GM21825 (cell line): ENCODE measurements at regions not wholly inside any gene's neighbourhood (a gene's known extent, or its start where the extent isn't known, plus 50 kb on each side); places are given as distances from the start of the nearest gene placed in this dataset.
"Not testable (repeated sequence)": the region's sequence is repeated elsewhere in the genome, so short reads cannot be mapped to it uniquely, and the experiment has no call there.

Source experiments
- ATAC-seq: cut with Tn5 transposase; IDR thresholded peaks from one replicate; pipeline ENCODE4 v1.9.1; 2021; ENCODE audit warnings: mild to moderate bottlenecking, moderate library complexity; ENCODE audit not compliant: unreplicated experiment

DNA sequence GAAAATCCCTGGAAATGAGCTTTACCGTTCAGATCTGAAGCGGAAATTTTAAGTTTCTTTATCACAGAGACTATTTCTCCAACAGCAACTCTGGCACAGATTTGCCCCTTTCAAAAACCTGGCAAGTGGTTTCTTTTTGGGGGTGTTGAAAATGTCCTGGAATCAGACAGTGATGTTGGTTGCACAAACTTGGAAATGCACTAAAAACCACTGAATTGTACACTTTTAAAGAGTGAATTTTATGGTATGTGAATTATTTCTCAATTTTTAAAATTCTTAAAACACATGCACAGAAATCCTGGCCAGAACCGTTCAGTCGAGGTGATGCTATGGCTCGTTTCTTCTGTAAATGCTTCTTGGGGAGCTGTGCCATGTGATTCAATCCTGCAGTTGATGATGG, 121.2 kb upstream of the RBPJ start:
- no peak for ATAC-seq

DNA sequence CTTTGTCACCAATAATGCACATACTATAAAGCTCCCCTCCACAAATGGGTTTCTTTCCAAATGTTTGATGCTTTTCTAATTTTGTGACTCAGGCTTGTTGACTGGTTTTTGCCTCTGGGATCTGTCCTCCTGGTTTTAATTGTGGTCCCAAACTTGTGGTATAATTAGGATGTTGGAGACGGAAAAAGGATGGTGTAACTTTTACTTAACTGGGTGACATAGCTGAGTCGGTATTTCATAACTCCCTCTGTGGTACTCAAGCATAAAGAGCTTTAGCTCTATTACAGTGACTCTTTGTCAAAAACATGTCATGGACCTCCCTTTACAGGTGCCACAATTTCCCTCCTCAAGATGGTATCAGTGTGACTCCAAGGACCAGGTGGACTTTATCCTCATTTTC, 119.7 kb upstream of the RBPJ start:
- ATAC-seq, result no peak

DNA sequence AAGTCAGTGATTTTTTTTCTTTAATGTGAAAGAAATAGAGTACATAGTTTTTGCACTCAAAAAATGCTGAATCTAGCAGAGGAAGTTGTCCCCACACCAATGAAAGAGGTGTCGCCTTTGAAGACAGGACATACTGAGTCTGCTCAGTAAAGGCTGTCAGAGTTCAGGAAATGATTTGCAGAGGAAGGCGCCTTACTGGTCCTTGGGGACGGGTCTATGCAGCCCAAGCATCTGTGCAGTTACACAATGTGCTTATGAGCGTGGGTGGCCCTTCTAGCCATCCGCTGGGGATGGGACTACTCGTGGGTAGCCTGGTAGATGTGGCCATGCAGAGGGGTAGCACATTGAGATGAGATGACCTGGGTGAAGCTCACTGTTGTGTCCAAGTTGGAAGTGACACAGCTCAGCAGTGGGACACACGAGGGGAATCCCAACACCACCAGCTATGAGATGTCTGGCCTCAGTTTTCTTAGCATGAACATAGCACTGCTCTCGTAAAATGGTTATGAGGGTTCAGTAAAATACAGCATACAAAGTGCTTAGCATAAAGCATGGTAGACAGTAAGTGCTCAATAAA, 116.5 kb upstream of the RBPJ start:
- ATAC-seq, result no peak

DNA sequence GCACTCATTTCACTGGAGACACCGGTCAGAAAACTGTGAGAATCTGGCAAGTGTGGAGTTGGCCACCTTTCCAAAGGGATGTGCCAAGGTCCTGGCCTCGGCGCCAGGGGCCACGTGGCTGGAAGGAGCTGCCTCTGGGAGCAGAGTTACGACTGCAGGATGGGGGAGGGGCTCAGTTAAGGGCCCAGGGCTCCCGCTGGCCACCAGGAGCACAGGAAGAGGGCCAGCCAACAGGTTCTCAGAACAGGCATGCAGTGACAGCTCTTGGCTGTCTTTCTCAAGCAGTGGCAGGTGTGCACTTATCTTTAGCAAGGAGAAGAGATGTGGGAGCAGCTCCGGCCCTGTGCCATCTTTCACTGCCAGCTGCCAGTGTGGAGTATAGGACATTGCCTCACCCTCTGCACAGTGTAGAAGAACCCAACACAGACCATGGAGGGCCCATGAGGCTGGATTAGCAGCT, 115.9 kb upstream of the RBPJ start:
- no peak for ATAC-seq

DNA sequence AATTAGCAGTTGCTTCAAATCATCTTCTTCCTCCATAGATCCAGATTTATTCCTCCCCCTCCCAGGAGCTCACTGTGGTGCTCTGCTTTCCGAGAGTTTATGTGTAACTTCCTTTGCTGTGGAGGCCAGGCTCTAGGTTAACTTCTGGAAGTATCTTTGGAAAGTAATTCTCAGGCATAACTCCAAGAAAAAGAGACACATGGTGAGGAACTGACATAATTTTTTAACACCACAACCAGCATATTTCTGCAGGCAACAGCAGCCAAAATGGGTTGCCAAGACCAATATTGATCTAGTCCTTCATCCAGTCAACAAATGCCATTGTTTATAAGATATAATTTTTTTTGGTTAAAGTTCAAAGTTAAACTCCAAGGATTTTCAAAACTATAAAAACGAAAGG, 114.5 kb upstream of the RBPJ start:
- ATAC-seq, result no peak

DNA sequence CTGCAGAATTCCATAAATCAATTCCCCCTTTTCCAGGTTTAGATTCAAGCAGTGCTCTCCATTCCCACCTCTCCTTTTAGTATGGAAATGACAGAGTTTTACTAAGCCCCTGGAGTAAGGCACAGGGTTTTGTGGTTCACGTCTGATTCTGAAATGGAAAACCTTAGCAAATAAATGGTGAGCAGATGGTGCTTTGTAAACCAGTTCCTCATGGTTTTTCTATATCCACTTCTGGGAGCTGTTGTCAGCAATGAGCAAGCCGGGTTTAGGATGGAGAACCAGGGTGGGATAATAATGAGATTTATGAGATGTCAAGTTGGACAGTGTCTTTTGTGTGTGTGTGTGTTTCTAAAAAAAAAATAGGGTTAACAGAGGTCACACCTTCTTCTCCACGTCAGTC, 113.8 kb upstream of the RBPJ start:
- no peak for ATAC-seq

DNA sequence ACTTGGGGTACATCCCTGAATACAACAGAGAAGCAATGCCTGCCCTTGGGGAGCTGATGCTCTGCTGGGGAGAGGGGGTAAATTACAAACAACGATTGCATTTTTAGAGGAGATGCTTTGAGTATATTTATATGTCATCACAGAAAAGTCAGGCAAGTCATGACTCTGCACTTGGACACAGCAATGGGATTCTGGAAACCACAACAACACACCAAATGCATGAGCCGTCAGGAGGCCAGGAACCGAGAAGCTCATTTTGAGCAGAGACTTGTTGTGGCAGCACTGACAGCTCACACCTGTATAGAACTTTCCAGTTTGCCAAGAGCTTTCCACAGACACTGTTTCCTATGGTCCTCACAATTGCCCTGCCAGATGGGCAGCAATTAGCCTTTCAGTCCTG, 113.2 kb upstream of the RBPJ start:
- no peak for ATAC-seq

DNA sequence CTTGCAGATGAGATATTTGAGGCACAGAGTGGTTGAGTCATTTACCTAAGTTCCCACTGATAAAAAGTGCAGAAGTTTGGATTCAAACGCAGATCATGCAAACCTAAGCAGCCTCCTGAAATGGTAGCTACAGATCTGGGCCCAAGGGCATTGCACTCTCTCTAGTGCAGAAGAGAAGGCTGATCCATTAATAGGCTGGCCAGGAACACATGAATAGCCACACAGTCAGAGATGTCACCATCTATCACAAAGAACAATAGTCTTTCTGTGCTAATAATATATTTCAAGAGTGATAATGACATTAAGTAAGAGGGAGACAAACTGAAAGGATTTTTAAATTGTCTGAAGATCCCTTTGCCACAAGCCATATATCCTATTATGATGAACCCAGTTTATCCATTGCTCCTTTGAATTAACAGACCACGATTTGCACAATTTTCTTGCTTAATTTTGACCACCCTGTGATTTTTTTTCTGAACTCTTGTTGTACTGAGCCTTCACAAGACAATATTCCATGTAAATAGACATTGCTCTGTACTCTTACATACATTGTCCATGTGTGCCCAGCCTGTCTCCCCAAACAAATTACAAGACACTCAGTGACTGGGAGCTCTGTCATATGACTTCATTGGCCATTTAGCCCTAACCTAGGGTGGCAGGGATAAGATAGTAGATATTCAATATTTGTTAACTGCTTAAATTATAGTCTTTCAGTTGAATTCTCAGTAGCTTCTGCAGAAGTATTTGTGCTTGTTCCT, 112.4 kb upstream of the RBPJ start:
- ATAC-seq, result no peak

DNA sequence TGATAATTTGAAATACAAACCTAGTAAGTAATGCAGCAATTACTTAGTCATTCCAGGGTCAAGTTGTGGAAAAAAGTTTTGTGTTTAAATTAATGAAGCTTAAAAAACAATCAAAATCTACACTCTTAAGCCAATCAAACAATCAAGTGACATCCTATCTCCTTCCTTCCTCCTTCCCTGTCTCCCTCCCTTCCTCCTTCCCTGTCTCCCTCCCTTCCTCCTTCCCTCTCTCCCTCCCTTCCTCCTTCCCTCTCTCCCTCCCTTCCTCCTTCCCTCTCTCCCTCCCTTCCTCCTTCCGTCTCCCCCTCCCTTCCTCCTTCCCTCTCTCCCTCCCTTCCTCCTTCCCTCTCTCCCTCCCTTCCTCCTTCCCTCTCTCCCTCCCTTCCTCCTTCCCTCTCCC, 111.4 kb upstream of the RBPJ start:
- not testable (repeated sequence) for ATAC-seq

DNA sequence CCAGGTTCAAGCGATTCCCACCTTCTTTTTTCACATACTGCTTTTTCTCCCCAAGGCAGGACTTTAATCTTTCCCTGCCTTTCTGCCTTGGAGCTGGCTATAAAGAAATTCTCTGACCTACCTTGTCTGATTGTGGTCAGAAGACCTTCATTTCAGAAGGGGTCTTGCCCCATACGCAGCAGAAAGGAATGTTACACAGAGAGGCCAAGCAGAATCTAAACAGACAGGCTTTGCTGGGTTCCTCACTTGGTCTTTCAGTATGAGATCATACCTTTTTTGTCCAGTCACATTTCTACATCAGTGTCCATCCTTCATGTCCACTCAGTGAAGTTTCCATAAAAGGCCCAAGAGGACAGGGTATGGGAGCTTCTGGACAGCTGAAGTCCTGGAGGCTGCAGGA, 108.3 kb upstream of the RBPJ start:
- ATAC-seq, result no peak

DNA sequence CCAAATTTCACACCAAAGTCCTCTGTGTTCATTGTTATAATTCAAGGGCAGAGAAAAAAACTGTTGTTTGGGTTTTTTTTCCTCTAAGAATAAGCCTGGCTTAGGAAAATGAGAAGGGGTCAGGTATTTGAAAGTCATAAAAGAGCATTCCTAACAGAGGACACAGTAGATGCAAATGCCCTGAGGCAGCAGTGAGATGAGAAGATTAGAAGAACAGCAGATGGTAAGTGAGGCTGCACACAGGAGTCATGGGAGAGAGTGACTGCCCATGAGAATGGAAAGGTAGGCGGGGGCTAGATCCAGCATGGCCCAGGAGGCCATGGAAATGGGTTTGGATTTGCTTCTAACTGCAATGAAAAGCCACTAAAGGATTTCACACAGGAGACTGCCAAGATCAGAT, 107.5 kb upstream of the RBPJ start:
- no peak for ATAC-seq

DNA sequence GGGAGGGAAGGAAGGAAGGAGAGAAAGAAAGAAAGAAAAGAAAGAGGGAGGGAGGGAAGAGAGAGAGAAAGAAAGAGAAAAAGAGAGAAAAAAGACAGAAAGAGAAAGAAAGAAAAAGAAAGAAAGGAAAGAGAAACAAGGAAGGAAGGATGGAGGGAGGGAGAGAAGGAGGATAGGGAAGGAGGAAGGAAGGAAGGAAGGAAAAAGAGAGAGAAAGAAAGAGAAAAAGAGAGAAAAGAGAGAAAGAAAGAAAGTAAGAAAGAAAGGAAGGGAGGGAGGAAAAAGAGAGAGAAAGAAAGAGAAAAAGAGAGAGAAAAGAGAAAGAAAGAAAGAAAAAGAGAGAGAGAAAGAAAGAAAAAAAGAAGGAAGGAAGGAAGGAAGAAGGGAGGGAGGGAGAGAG, 105.8 kb upstream of the RBPJ start:
- ATAC-seq, result no peak

DNA sequence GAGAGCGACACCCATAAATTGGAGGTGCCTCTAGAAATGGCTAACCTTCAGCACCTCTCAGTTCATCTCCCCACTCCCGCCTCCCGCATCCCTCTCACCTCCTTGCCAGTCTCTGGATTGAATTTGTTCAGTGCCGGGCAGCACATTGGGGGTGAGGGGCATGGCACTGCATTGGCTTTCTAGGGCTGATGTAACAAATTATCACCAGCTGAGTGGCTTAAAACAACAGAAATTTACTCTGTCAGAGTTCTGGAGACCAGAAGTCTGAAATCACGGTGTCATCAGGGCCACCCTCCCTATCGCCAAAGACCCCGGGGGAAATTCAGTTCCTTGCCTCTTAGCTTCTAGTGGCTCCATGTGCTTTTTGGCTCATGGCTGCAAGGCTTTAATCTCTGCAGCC, 105.1 kb upstream of the RBPJ start:
- no peak for ATAC-seq

DNA sequence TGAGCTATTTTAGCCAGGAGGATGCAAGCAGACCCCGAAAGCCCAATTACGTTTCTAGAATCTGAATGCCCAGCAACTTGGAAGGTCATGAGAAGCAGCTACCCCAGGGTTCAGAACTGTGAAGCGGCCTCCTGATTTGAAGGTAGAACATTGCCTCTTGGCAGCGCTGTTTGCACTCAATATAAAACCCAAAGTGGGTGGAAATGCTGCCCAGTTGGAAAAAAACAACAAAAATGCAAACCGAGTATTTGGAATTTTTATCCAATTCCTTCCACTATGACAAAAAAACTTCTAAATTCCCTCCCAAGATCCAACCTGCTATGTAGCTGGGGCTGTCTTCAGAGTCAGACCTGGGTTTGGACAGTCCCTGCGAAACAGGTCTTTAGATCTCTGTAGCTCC, 103.3 kb upstream of the RBPJ start:
- ATAC-seq, result no peak

DNA sequence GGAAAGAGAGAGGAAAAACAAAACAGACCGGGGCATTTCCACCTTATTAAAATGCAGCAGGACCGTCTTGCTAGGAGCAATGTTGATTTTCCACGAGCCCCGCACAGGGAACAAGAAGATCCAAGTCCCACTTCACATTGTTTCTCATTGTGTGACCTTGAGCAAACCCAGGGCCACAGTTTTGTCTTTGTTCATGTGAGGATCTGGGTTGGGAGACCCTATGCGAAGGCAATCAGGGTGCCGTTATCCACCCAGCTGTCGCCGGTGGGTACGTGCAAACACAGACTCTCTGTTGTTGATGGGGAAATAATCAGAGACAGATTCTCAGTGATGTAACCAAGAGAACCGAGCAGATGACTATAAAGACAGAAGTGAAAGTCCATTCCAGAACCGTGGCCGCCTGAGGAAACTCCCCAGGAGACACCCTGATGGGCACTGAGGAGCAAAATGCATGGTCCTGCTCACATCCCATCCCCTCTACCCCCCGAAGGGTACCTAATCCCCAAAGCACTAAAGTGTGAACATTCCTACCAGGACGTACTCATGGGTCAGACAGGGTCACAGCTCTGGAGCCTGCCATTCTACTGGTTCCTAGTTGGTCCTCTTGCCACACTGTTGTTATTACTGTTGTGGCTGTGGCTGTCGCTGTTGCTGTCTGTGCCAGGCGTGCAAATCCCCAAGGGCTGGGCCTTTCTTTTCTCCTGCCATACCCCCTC, 102.7 kb upstream of the RBPJ start:
- ATAC-seq, result peak; percentile 68

DNA sequence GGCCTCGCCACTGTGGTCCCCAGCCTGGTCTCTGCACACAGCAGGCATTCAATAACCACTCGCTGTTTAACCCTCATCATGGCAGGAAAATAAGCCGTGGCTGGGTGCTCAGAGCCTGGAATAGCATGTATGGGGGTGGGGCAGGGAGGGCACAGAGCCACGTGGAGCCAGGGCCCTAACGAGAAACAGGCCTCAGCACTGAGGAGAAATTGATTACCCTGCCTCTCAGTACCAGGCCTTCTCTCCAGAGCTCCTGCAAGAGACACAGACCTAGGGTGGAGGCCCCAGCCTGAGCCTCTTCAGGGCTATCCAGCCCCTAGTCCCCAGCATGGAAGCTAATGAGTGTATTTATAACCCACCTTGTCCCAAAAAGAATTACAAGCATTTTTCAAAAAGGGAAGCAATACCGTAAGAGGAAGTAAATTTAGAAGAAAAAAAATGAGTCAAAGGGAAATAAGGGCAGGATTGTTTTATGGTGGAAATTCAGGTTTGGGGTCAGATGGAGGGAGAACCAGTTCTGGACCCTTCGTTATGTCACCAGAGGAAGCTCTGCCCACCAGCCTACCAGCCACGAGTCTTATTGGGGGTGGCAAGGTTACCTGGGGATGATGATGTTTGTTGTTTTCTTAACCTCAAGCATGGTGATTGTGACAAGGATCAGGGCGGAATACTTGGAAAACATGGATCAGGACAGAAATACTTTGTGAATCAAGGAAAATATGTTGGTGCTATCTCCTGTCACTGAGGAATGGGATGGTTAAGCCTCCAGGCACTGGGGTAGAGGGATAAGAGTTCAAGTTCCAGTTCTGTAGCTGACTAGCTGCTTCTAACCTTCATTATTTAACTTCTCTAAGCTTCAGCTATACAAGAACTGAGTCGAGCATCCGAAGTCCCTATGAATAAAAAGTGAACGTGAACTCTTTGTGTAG, 101.9 kb upstream of the RBPJ start:
- ATAC-seq, result peak; percentile 31

DNA sequence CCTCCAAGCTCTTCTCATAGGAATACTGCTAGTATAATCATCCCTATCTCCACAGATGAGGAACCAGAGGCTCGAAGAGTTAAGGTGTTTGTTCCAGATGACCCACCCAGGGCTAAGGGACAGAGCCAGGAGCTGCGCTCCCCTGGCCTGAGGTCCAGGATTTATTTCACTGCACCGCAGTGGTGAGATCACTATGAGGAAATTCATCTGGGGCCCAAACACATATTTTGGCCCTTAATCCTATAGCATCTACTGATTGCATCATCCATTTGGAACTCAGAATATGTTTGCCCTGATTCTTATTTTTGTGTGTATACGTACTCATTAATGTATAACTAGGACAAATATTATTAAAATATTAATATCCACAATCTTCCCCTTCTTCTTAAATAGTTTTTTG, 100.1 kb upstream of the RBPJ start:
- ATAC-seq, result no peak

DNA sequence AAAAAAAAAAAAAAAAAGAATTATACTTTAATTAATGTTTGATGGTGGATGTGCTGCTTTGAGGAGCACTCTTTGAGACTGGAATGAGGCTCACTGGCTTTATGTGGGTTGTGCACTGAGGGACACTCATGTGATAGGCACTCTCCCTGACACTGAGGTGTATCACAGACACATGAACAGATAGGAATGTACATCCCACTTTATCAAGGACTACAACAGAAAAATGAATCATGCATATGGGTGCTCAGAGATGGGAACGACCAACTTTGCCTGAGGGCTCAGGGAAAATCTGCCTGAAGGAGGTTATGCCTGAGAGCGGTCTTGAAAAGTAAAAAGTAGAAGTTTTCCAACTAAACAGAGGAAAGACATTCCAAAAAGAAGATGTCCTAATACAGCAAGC, 97.7 kb upstream of the RBPJ start:
- ATAC-seq, result no peak

DNA sequence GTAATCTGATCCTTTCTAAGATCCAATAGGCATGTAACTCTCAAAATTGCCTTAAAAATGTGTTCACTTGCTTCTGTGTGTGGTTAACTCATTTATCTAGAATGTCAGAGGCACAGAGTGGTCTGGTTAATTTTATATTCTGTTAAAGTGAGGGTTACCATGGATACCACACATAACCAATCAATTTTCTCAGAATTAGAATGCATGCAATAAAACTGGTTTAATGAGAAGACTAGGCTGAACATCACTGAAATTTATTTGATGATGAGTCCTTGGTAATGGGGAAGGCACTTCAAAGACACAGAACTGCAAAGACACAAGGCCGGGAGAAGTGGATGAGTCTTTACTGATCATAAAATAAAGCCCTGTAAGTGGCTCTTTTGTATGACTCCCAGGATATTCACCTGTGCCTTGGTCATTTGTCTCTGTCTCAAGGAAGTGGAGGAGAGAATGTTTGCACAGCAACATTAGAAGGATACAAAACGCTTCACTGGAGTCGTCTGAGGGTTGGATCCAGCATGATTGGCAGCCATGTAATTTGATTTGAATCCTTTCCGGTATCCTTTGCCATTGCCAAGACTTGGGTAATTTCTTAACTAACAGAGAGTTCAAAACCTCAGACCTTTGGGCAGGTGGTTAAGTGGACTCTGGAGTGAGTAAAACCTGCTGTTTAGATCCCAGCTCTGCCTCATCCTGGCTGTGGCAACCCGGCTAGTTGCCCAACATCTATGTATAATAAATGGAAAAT, 94.0 kb upstream of the RBPJ start:
- ATAC-seq, result no peak

DNA sequence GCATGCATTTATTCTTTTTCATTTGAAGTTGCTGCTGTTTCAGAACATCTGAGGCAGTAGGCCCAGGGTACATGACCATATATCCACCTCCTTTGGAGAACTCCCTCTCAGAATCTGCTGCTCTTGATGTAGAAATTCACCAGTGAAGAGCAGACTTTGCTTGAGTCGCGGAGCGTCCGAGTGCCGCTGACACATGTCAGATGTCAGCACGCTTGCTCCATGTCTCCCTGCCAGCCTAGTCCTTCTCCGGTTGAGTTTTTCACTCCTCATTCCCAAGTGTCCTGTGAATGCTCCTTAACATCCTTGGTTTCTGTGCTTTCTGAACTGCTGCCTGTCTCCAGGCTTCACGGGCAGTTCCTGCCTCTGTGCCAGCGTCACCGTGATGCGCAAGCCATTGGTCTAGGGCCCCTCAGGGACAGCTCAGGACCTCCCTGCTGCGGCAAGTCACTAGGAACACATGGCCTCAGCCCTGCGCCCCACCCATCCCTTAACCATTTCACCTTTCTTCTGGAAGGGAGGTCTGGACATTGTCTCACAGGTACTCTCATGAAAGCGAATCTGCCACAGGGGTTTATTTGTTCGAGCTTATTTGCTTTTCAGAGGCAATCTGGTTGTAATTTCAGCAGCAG, 93.1 kb upstream of the RBPJ start:
- ATAC-seq, result no peak
